SH-SY5Y (cell line): ENCODE measurements at regions not wholly inside any gene's neighbourhood (a gene's known extent, or its start where the extent isn't known, plus 50 kb on each side); places are given as distances from the start of the nearest gene placed in this dataset.

ENCODE experiments used
- GATA2 ChIP-seq: IDR thresholded peaks from 2 replicates; pipeline ENCODE4 v1.6.1; 2011; ENCODE audit warnings: mild to moderate bottlenecking, low read depth, low read length
- GATA3 ChIP-seq: IDR thresholded peaks from 2 replicates; pipeline ENCODE4 v1.6.1; 2011; ENCODE audit warnings: low read depth, mild to moderate bottlenecking, low read length, moderate library complexity

GRCh38 chr6:84576029-84576428 is 188.4 kb downstream of the TBX18 start:
- no peak for TF ChIP-seq GATA2
- TF ChIP-seq GATA3 = no peak
